HCT116 (cell line): ENCODE measurements at regions not wholly inside any gene's neighbourhood (a gene's known extent, or its start where the extent isn't known, plus 50 kb on each side); places are given as distances from the start of the nearest gene placed in this dataset.

Source experiments
- ATAC-seq: fragments of 200-7000 bp; cut with Tn5 transposase; 2 replicates; pipeline ENCODE4 v1.9.1; 2020; ENCODE audit warnings: mild to moderate bottlenecking, moderate library complexity
- BruUV-seq: library from RNA; stranded (reverse); fragments of 400-500 nt; replicated peaks from 2 replicates; lab custom pipeline; 2021; lab: Mats Ljungman, UMichigan
- CTCF ChIA-PET: fragments of 300-600 bp; sonication (Branson Sonifier 250); formaldehyde crosslinking; loops from one replicate; lab custom pipeline; 2021; ENCODE audit warnings: antibody characterized with exemption; lab: Charles Lee
- POLR2A ChIA-PET: fragments of 300-600, 350-600 bp; sonication (Branson Sonifier 250); formaldehyde crosslinking; loops from one replicate; lab custom pipeline; 2021; ENCODE audit warnings: antibody characterized with exemption; lab: Charles Lee
- RAD21 ChIA-PET, 2 experiments: fragments of 300-600 bp; sonication (Branson Sonifier 250); formaldehyde crosslinking; loops; one replicate each; lab custom pipeline; 2023; ENCODE audit warnings: low total read pairs in 2 of 2; ENCODE audit not compliant: uncharacterized antibody in 2 of 2, unreplicated experiment in 2 of 2, low non-redundant PET in 1 of 2; lab: Charles Lee
- DNase-seq: peaks from one replicate; pipeline ENCODE4 v3.0.0-alpha.2; 2010; ENCODE audit warnings: low read depth, low spot score
- H2AFZ ChIP-seq: fragments of 200-600 bp; shearing (Covaris generic), sonication (generic); 2 replicates; pipeline ENCODE4 v1.6.1; 2017; ENCODE audit warnings: low read depth, mixed run types, mixed read lengths, antibody characterized with exemption, low read length; ENCODE audit not compliant: poor library complexity, severe bottlenecking
- H3K27ac ChIP-seq: 2 replicates; pipeline ENCODE4 v1.5.1; 2012; ENCODE audit warnings: low read depth, low read length
- H3K27me3 ChIP-seq: fragments of 200-600 bp; sonication (generic); 2 replicates; pipeline ENCODE4 v1.6.1; 2016; ENCODE audit warnings: mixed run types, low read length, mixed read lengths; ENCODE audit not compliant: insufficient read depth
- H3K36me3 ChIP-seq, 2 experiments: fragments of 200-500 bp in 1 of 2; fragments of 200-600 bp in 1 of 2; sonication (Bioruptor generic) in 1 of 2; sonication (generic) in 1 of 2; 2 replicates each; pipeline versions ENCODE4 v1.5.1 to v1.6.1; 2014 to 2016; ENCODE audit warnings: low read length in 2 of 2, inconsistent platforms in 1 of 2, mixed read lengths in 1 of 2, mixed run types in 1 of 2; ENCODE audit not compliant: insufficient read depth in 2 of 2, control insufficient read depth in 1 of 2
- H3K4me1 ChIP-seq, 2 experiments: fragments of 200-600 bp in 1 of 2; sonication (generic) in 1 of 2; 2 replicates each; pipeline versions ENCODE4 v1.5.1 to v1.6.1; 2012 to 2017; ENCODE audit warnings: low read length in 2 of 2, inconsistent platforms in 1 of 2, mild to moderate bottlenecking in 1 of 2, mixed read lengths in 1 of 2, mixed run types in 1 of 2, moderate library complexity in 1 of 2; ENCODE audit not compliant: insufficient read depth in 2 of 2, control insufficient read depth in 1 of 2
- H3K4me2 ChIP-seq: fragments of 200-600 bp; sonication (generic); 2 replicates; pipeline ENCODE4 v1.6.1; 2017; ENCODE audit warnings: mixed run types, low read length, mixed read lengths
- H3K4me3 ChIP-seq, 2 experiments: fragments of 200-600 bp in 1 of 2; sonication (generic) in 1 of 2; replicated peaks in 1 of 2; 2 replicates each; pipeline ENCODE4 v1.5.1; 2011 to 2016; ENCODE audit warnings: low read length in 2 of 2, control low read depth in 1 of 2, low read depth in 1 of 2, mild to moderate bottlenecking in 1 of 2, mixed read lengths in 1 of 2, mixed run types in 1 of 2
- H3K79me2 ChIP-seq: fragments of 200-600 bp; sonication (generic); 2 replicates; pipeline ENCODE4 v1.6.1; 2017; ENCODE audit warnings: mild to moderate bottlenecking, mixed run types, low read length, moderate library complexity, mixed read lengths; ENCODE audit not compliant: insufficient read depth
- H3K9ac ChIP-seq: fragments of 200-600 bp; sonication (generic); 2 replicates; pipeline ENCODE4 v1.6.1; 2016; ENCODE audit warnings: low read length, mixed read lengths
- H3K9me2 ChIP-seq: fragments of 200-600 bp; sonication (generic), shearing (Covaris generic); 2 replicates; pipeline ENCODE4 v1.6.1; 2017; ENCODE audit warnings: mixed run types, mild to moderate bottlenecking, moderate library complexity; ENCODE audit not compliant: insufficient read depth
- H3K9me3 ChIP-seq, 2 experiments: fragments of 200-500 bp in 1 of 2; fragments of 200-600 bp in 1 of 2; sonication (Bioruptor generic) in 1 of 2; sonication (generic) in 1 of 2; 2 replicates each; pipeline ENCODE4 v1.6.1; 2014 to 2017; ENCODE audit warnings: low read length in 2 of 2, mixed read lengths in 2 of 2, inconsistent platforms in 1 of 2, low read depth in 1 of 2, mild to moderate bottlenecking in 1 of 2, mixed run types in 1 of 2, moderate library complexity in 1 of 2; ENCODE audit not compliant: control insufficient read depth in 1 of 2, insufficient read depth in 1 of 2
- H4K20me1 ChIP-seq: fragments of 200-600 bp; sonication (generic), shearing (Covaris generic); 2 replicates; pipeline ENCODE4 v1.6.1; 2017; ENCODE audit warnings: mixed run types, mild to moderate bottlenecking, moderate library complexity; ENCODE audit not compliant: insufficient read depth
- CTCF ChIP-seq, 3 experiments: fragments of 200-600 bp in 1 of 3; sonication (generic) in 1 of 3; IDR thresholded peaks in 2 of 3; conservative IDR thresholded peaks in 1 of 3; 2 replicates each; pipeline ENCODE4 v1.5.1; 2012 to 2017; ENCODE audit warnings: low read depth in 2 of 3, low read length in 2 of 3, antibody characterized with exemption in 1 of 3, borderline replicate concordance in 1 of 3, control low read depth in 1 of 3, mild to moderate bottlenecking in 1 of 3, mixed read lengths in 1 of 3, mixed run types in 1 of 3, moderate library complexity in 1 of 3; ENCODE audit not compliant: insufficient read depth in 1 of 3
- EGR1 ChIP-seq: IDR thresholded peaks from 2 replicates; pipeline ENCODE4 v1.6.1; 2012; ENCODE audit warnings: low read depth
- EZH2 ChIP-seq: fragments of 200-600 bp; sonication (generic); IDR thresholded peaks from 2 replicates; pipeline ENCODE4 v1.6.1; 2017; ENCODE audit warnings: antibody characterized with exemption, mixed run types
- JUND ChIP-seq: IDR thresholded peaks from 2 replicates; pipeline ENCODE4 v1.6.1; 2012
- POLR2A ChIP-seq: IDR thresholded peaks from 2 replicates; pipeline ENCODE4 v1.7.0; 2011; ENCODE audit warnings: borderline replicate concordance; ENCODE audit not compliant: insufficient read depth, insufficient read length; ENCODE audit errors: extremely low read depth
- POLR2AphosphoS5 ChIP-seq: IDR thresholded peaks from 2 replicates; pipeline ENCODE4 v1.6.1; 2011; ENCODE audit warnings: mild to moderate bottlenecking, low read depth, low read length, moderate library complexity
- REST ChIP-seq: IDR thresholded peaks from 2 replicates; pipeline ENCODE4 v1.6.1; 2012; ENCODE audit warnings: low read depth
- SIN3A ChIP-seq: IDR thresholded peaks from 2 replicates; pipeline ENCODE4 v1.6.1; 2012; ENCODE audit warnings: low read depth
- ZFX ChIP-seq: fragments of 450-650 bp; IDR thresholded peaks from 2 replicates; pipeline ENCODE4 v1.6.1; 2017
- ZNF274 ChIP-seq: fragments of 200-500 bp; sonication (Bioruptor generic); IDR thresholded peaks from 2 replicates; pipeline ENCODE4 v1.6.1; 2014; ENCODE audit warnings: mild to moderate bottlenecking, low read depth, low read length, inconsistent platforms
- intact Hi-C: fragments of 100-400 bp; cut with micrococcal nuclease; formaldehyde crosslinking; loops from 2 replicates; pipeline ENCODE4 v1.10.0; 2022

GRCh38 chr7:89563597-89563996 lies 590.7 kb upstream of the STEAP1 start (continued):
- TF ChIP-seq REST (no peak), ZFX (no peak)

GRCh38 chr7:89584896-89585295 lies 569.4 kb upstream of the STEAP1 start:
- no peaks in the 10 kb centered on the region for H3K9me3 ChIP-seq
- no peaks in the 10 kb centered on the region for H3K27me3 ChIP-seq
- intact Hi-C loops: no loop called here
- no peak overlapping the region for H3K4me2 ChIP-seq
- ATAC-seq (no peak), DNase-seq (no peak)
- ChIA-PET RAD21 (no interaction called here), POLR2A (no interaction called here), CTCF (no interaction called here)
- TF ChIP-seq CTCF (IDR thresholded peaks at IDR 0.05 in 2 of 3, conservative IDR thresholded peaks at IDR 0.05 in 1 of 3; ENCODE audit: borderline replicate concordance in 1 of 3, insufficient read depth in 1 of 3, low read depth in 2 of 3, low read length in 2 of 3): no peak
- TF ChIP-seq ZNF274: no peak
- no peak for TF ChIP-seq EGR1
- no peak for TF ChIP-seq ZFX
- TF ChIP-seq EZH2: no peak
- TF ChIP-seq JUND: no peak
- TF ChIP-seq POLR2A: no peak
- TF ChIP-seq SIN3A: no peak
- TF ChIP-seq POLR2AphosphoS5: no peak
- H3K4me3 ChIP-seq: no peak overlapping the region
- no peaks in the 10 kb centered on the region for H3K36me3 ChIP-seq
- H3K79me2 ChIP-seq: no peaks in the 10 kb centered on the region
- no peak overlapping the region for H3K27ac ChIP-seq
- H2AFZ ChIP-seq: no peak overlapping the region
- H4K20me1 ChIP-seq: no peaks in the 10 kb centered on the region
- H3K9me2 ChIP-seq: no peaks in the 10 kb centered on the region
- BruUV-seq: no TSS peak
- no peaks in the 10 kb centered on the region for H3K4me1 ChIP-seq
- no peak overlapping the region for H3K9ac ChIP-seq
